GM13977 (cell line): ENCODE measurements at regions not wholly inside any gene's neighbourhood (a gene's known extent, or its start where the extent isn't known, plus 50 kb on each side); places are given as distances from the start of the nearest gene placed in this dataset.

ENCODE experiments used
- DNase-seq: peaks from one replicate; pipeline ENCODE4 v3.0.0; 2012; ENCODE audit warnings: low spot score
- in situ Hi-C: fragments of 300-500 bp; cut with MboI; formaldehyde crosslinking; loops from one replicate; pipeline ENCODE4 v1.12.0; 2022; ENCODE audit warnings: low sequenced_read_pairs, low pct_unique_long_range_greater_than_20kb, mixed read lengths, inconsistent platforms; ENCODE audit not compliant: unreplicated experiment
- TF ChIP-seq, protein P1 (sequence below): IDR thresholded peaks from 2 replicates; pipeline ENCODE4 v1.5.1; 2012; ENCODE audit warnings: mild to moderate bottlenecking, control low read depth; ENCODE audit not compliant: insufficient read depth; ENCODE audit errors: extremely low read depth, missing control alignments

DNA sequence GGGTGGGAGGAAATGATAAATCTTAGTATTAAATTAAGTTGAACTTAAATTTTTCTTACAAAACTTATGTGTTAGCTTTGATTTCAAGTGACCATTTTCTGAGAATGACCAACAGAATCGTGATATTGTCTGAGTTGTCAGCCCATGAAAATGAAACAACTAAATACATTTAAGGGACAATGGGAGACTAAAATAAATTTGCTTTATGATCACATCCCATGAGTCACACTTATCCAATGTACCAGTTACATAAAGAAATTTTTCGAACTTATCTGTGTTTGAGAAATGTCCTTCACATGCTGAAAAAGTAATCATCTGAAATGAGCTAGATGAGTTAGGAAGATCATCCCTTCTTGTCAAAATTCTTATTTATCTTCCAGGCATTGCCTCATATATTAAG is 415.9 kb upstream of the SYT1 start:
- in situ Hi-C loops, result no loop called here
- DNase-seq, result no peak
- TF ChIP-seq, protein P1, sequence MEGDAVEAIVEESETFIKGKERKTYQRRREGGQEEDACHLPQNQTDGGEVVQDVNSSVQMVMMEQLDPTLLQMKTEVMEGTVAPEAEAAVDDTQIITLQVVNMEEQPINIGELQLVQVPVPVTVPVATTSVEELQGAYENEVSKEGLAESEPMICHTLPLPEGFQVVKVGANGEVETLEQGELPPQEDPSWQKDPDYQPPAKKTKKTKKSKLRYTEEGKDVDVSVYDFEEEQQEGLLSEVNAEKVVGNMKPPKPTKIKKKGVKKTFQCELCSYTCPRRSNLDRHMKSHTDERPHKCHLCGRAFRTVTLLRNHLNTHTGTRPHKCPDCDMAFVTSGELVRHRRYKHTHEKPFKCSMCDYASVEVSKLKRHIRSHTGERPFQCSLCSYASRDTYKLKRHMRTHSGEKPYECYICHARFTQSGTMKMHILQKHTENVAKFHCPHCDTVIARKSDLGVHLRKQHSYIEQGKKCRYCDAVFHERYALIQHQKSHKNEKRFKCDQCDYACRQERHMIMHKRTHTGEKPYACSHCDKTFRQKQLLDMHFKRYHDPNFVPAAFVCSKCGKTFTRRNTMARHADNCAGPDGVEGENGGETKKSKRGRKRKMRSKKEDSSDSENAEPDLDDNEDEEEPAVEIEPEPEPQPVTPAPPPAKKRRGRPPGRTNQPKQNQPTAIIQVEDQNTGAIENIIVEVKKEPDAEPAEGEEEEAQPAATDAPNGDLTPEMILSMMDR, result no peak

DNA sequence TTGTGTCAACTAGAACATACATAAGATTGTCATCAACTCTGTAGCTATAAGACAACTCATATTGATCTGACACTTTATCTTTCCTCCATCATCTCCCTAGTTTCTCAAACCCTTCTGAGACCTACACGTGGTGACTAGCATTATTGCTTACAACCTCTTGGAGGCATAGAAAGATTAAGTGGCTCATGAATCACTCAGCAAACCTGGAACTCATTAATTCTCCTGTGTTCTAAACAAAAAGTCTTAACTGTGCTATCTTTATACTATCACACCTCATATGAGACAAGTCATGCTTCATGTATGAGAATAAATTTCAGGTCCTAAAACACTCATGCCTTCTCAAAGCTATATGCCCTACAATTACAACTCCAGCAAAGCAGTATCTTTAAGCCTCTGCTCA is 408.6 kb upstream of the SYT1 start:
- in situ Hi-C loops, result no loop called here
- TF ChIP-seq, protein P1, result no peak

DNA sequence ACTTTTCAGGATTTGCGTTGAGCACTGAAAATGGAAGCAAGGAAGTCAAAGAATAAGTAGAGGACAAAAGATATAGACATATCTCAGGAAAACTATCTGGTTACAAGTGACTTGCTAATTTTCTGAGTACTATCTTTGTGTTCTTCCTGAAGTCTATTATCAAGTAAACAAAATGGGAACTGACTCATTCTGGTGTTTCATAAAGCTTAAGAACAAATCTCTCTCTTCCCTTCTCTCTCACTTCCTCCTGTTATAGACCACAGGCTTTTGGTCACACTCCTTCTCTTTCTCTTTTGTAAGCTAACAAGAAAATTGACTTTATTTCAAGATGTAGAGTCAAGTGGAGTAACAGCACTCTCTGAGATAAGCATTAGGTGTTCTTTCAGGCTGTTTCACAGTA is 406.6 kb upstream of the SYT1 start:
- TF ChIP-seq, protein P1, result no peak
- in situ Hi-C loops, result no loop called here
- DNase-seq, result peak; percentile 6

More for the DNA sequence above, 408.6 kb upstream of the SYT1 start:
- no peak for DNase-seq

DNA sequence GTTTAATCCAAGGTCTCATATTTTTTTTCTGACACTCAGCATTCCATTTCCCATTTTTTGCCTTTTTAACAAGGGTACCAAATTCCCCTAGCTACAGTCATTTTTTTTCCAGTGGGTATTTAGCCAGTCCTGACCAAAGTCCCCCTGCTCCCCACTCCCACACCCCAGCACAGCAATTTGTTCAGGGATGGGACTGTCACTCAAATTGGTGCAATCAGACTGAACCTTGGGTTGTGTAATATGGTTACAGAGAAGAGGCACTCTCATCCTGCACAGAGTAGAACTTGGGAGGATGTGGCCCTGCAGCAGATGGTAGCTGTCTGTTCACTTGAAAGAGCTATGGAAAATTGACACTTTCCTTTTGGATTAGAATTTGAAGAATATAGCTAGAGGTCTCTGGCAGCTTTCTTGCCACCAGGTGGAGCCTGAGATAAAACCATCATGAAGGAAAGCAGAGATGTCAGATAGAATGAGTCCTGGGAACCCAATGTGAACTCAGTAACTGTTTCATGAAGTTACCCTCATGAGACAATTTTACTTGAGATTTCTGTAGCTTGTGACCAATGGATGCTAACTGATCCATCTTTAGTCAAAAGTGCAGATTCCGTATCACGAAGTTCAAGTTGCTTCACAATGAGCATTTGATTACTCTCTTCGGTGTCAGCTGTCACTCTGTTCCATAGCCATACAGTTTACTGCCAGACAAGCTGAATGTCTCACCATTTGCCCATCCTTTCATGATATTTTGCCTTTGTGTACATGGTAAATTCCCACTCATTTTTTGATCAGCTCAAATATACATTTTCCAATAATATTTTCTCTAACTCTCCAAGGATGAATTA is 394.0 kb upstream of the SYT1 start:
- DNase-seq, result no peak
- in situ Hi-C loops, result no loop called here
- TF ChIP-seq, protein P1, result peak; percentile 38

DNA sequence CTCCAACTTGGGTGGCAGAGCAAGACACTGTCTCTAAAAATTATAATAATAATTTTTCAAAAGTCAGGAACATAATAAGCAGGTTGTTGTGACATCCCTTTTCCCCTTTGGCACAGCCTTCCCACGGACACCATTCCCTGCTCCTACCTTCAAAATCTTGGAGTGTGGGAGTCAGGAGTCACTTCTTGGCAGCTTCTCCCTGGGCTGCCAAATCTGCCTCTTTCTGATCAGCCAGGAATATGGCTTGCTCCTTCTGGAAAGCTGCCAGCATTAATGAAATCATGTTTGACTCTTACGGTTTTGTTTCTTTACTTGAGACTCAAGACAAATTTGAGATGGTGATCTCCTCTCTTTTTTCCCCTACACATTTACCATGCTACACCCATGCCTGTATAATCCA is 391.4 kb upstream of the SYT1 start:
- no peak for DNase-seq
- in situ Hi-C loops, result no loop called here
- TF ChIP-seq, protein P1, result no peak

DNA sequence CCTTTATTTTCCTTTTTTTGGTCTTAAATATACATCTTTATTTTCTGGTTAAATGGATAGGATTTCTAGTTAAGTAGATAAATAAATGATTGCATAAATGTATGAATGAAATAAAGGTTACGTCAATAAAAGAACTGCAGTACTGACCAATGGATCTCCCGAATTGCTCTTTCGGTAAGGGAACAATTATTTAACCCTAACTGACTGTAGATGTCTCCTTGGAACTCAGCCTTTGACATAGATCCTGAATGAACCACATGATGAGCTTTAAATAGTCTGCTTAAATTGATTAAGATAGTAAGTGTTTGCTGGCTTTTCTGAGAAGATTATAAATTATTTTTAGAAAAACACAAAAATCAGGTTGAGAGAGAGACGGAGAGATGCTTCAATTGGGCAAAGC is 391.0 kb upstream of the SYT1 start:
- TF ChIP-seq, protein P1, result no peak
- in situ Hi-C loops, result no loop called here
- DNase-seq, result no peak
